ENCODE measurements at regions not wholly inside any gene's neighbourhood (a gene's known extent, or its start where the extent isn't known, plus 50 kb on each side); places are given as distances from the start of the nearest gene placed in this dataset.

DNA sequence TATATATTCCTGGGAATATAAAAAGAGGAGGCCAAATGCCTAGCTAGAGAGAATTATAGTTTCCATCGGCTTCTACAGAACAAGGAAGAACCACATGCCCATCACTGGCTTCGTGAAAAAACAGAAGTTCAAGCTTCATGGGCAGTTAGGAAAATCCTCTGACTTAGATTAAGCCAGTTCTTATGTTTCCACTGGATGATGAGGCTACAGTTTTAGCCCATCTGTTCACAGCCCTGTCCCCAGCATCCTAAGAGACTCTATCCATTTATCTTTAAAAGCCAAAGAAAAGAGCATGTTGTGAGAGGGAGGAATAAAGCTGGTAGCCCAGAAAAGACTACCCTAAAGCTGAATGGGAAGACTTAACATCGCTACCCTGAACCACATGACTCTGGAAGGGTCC, 285.5 kb upstream of the WWC1 start:
- Histone ChIP-seq H3K9me3 (ENCODE audit: low read length) (no peaks in the 10 kb centered on the region), H3K79me2 (replicated peaks; ENCODE audit: insufficient read depth, low read length) (no peaks in the 10 kb centered on the region), H3K9ac (ENCODE audit: low read length) (no peak overlapping the region), H2AFZ (ENCODE audit: low read depth, low read length) (no peak overlapping the region), H3K9me2 (ENCODE audit: insufficient read depth, low read length) (no peaks in the 10 kb centered on the region), H4K20me1 (ENCODE audit: insufficient read depth) (no peaks in the 10 kb centered on the region), H3K4me3 (ENCODE audit: low read length) (no peak overlapping the region), H3K27ac (ENCODE audit: low read length) (no peak overlapping the region), H3K4me2 (ENCODE audit: low read length) (no peak overlapping the region), H3K36me3 (ENCODE audit: insufficient read depth, low read length) (no peaks in the 10 kb centered on the region), H3K27me3 (ENCODE audit: insufficient read depth, low read depth, low read length) (no peaks in the 10 kb centered on the region), H3F3A (ENCODE audit: insufficient read depth, low read length, poor library complexity, severe bottlenecking) (no peaks in the 10 kb centered on the region)
- TF ChIP-seq EP300 (conservative IDR thresholded peaks at IDR 0.05; ENCODE audit: poor library complexity, severe bottlenecking) (no peak), SMC3 (conservative IDR thresholded peaks at IDR 0.05; ENCODE audit: poor library complexity) (no peak), TAF1 (IDR thresholded peaks at IDR 0.05; ENCODE audit: low read depth) (no peak), RAD21 (conservative IDR thresholded peaks at IDR 0.05) (no peak), EZH2 (IDR thresholded peaks at IDR 0.05; ENCODE audit: borderline replicate concordance, insufficient read depth, low read length, poor library complexity, severe bottlenecking) (no peak), MXI1 (conservative IDR thresholded peaks at IDR 0.05; ENCODE audit: poor library complexity, severe bottlenecking) (no peak), POLR2AphosphoS5 (IDR thresholded peaks at IDR 0.05) (no peak)
- TF ChIP-seq, protein P1, sequence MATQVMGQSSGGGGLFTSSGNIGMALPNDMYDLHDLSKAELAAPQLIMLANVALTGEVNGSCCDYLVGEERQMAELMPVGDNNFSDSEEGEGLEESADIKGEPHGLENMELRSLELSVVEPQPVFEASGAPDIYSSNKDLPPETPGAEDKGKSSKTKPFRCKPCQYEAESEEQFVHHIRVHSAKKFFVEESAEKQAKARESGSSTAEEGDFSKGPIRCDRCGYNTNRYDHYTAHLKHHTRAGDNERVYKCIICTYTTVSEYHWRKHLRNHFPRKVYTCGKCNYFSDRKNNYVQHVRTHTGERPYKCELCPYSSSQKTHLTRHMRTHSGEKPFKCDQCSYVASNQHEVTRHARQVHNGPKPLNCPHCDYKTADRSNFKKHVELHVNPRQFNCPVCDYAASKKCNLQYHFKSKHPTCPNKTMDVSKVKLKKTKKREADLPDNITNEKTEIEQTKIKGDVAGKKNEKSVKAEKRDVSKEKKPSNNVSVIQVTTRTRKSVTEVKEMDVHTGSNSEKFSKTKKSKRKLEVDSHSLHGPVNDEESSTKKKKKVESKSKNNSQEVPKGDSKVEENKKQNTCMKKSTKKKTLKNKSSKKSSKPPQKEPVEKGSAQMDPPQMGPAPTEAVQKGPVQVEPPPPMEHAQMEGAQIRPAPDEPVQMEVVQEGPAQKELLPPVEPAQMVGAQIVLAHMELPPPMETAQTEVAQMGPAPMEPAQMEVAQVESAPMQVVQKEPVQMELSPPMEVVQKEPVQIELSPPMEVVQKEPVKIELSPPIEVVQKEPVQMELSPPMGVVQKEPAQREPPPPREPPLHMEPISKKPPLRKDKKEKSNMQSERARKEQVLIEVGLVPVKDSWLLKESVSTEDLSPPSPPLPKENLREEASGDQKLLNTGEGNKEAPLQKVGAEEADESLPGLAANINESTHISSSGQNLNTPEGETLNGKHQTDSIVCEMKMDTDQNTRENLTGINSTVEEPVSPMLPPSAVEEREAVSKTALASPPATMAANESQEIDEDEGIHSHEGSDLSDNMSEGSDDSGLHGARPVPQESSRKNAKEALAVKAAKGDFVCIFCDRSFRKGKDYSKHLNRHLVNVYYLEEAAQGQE (IDR thresholded peaks at IDR 0.05; ENCODE audit: borderline replicate concordance): no peak
- TF ChIP-seq, protein P2, sequence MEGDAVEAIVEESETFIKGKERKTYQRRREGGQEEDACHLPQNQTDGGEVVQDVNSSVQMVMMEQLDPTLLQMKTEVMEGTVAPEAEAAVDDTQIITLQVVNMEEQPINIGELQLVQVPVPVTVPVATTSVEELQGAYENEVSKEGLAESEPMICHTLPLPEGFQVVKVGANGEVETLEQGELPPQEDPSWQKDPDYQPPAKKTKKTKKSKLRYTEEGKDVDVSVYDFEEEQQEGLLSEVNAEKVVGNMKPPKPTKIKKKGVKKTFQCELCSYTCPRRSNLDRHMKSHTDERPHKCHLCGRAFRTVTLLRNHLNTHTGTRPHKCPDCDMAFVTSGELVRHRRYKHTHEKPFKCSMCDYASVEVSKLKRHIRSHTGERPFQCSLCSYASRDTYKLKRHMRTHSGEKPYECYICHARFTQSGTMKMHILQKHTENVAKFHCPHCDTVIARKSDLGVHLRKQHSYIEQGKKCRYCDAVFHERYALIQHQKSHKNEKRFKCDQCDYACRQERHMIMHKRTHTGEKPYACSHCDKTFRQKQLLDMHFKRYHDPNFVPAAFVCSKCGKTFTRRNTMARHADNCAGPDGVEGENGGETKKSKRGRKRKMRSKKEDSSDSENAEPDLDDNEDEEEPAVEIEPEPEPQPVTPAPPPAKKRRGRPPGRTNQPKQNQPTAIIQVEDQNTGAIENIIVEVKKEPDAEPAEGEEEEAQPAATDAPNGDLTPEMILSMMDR (IDR thresholded peaks at IDR 0.05; ENCODE audit: poor library complexity, severe bottlenecking): no peak

DNA sequence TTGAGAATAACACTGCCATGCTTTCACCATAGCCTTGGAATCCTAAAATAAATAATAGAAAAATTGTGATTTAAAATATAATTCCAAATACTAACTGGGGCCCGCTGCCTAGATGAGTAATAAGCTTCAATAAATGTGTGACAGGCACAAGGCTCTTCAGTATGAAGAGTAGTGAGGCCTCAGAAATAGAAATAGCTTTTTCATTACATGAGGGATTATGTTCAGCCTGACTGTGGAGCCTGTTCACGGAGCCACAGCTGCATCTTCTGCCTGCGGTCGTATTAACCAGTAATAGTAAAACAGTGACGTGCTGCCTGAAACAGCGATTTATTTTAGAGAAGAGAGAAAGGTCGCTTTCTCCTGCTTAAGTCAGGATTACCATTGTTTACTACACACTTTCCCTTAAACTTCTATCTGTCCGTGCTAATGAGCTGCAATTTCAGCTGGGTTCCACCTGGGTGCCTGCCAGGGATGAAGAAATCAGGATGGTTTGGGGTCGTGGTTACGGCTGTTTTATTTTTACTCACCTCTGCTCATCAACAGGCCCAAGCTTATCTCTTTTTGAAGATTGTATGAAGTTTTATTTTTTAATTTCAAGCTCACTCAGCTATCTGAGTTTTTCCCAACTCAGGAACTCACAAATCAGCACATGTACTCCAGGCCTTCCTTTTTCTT, 284.9 kb upstream of the WWC1 start:
- Histone ChIP-seq H3K9me3 (ENCODE audit: low read length) (no peaks in the 10 kb centered on the region), H3K4me2 (ENCODE audit: low read length) (no peak overlapping the region), H3K4me3 (ENCODE audit: low read length) (no peak overlapping the region), H3K9ac (ENCODE audit: low read length) (no peak overlapping the region), H3K27me3 (ENCODE audit: insufficient read depth, low read depth, low read length) (no peaks in the 10 kb centered on the region), H3K9me2 (ENCODE audit: insufficient read depth, low read length) (no peaks in the 10 kb centered on the region), H3K79me2 (replicated peaks; ENCODE audit: insufficient read depth, low read length) (no peaks in the 10 kb centered on the region), H3F3A (ENCODE audit: insufficient read depth, low read length, poor library complexity, severe bottlenecking) (no peaks in the 10 kb centered on the region), H4K20me1 (ENCODE audit: insufficient read depth) (no peaks in the 10 kb centered on the region), H2AFZ (ENCODE audit: low read depth, low read length) (no peak overlapping the region), H3K36me3 (ENCODE audit: insufficient read depth, low read length) (no peaks in the 10 kb centered on the region), H3K27ac (ENCODE audit: low read length) (no peak overlapping the region)
- TF ChIP-seq SMC3 (conservative IDR thresholded peaks at IDR 0.05; ENCODE audit: poor library complexity): no peak
- no peak for TF ChIP-seq RAD21 (conservative IDR thresholded peaks at IDR 0.05)
